GM18907 (cell line): ENCODE measurements at regions not wholly inside any gene's neighbourhood (a gene's known extent, or its start where the extent isn't known, plus 50 kb on each side); places are given as distances from the start of the nearest gene placed in this dataset.
"Not testable (repeated sequence)": the region's sequence is repeated elsewhere in the genome, so short reads cannot be mapped to it uniquely, and the experiment has no call there.

Experiments
- ATAC-seq: cut with Tn5 transposase; IDR thresholded peaks from one replicate; pipeline ENCODE4 v1.9.1; 2021; ENCODE audit warnings: mild to moderate bottlenecking, moderate library complexity; ENCODE audit not compliant: unreplicated experiment

DNA sequence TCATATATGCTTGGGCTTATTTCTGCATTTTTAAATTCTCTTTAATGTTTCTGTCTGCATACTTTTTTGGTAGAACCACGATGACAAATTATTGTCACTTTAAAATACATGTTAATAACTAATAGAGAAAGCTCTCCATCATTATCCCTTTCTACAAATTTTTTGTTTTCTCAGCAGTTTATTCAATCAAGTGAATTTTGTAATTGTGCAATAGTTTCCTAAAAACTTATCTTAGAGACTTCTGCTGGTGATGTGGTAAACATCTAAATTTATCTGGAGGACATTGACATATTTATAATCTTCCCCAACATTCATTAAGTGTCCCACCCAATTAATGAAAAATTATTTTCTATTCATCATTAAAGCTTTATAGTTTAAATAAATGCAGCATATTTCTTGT, 215.3 kb downstream of the MEX3B start:
- no peak for ATAC-seq

DNA sequence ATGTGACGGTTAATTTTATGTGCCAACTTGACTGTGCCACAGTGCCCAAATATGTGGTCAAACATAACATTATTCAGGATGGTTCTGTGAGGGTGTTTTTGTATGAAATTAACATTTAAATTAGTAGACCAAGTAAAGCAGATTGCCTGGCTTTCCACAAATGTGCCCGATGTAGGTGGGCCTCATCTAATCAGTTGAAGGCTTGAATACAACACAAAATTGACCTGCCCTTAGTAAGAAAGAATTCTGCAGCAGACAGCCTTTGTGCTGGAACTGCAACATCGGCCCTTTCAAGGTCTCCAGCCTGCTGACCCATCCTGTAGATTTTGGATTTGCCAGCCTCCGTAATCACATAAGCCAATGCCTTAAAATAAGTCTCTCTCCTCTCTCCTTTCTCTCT, 215.9 kb downstream of the MEX3B start:
- no peak for ATAC-seq

DNA sequence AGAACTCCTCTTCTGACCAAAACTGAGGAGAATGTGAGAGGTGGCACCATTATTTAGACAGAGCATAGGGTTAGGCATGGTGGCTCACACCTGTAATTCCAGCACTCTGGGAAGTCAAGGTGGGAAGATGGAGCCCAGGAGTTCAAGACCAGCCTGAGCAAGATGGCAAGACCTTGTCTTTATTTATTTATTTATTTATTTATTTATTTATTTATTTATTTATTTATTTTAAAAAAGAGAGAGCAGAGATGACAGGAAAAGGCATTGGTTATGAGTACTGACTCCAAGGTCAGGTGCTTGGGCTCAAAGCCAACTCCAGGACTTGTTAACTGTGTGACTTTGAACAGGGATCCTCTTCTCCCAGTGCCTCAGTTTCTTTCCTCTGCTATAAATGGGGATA, 217.7 kb downstream of the MEX3B start:
- no peak for ATAC-seq

DNA sequence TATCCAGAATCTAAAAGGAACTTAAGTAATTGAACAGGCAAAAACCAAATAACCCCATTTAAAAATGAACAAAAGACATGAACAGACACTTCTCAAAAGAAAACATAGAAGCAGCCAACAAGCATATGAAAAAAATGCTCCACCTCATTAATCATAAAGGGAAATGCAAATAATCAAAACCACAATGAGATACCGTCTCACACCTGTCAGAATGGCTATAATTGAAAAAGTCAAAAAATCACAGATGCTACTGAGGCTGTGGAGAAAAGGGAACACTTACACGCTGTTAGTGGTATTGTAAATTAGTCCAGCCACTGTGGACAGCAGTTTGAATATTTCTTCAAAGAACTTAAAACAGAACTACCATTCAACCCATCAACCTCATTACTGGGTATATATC, 220.7 kb downstream of the MEX3B start:
- ATAC-seq, result no peak

DNA sequence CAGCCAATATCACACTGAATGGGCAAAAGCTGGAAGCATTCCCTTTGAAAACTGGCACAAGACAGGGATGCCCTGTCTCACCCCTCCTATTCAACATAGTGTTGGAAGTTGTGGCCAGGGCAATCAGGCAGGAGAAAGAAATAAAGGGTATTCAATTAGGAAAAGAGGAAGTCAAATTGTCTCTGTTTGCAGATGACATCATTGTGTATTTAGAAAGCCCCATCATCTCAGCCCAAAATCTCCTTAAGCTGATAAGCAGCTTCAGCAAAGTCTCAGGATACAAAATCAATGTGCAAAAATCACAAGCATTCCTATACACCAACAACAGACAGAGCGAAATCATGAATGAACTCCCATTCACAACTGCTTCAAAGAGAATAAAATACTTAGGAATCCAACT, 223.2 kb downstream of the MEX3B start:
- ATAC-seq, result not testable (repeated sequence)

DNA sequence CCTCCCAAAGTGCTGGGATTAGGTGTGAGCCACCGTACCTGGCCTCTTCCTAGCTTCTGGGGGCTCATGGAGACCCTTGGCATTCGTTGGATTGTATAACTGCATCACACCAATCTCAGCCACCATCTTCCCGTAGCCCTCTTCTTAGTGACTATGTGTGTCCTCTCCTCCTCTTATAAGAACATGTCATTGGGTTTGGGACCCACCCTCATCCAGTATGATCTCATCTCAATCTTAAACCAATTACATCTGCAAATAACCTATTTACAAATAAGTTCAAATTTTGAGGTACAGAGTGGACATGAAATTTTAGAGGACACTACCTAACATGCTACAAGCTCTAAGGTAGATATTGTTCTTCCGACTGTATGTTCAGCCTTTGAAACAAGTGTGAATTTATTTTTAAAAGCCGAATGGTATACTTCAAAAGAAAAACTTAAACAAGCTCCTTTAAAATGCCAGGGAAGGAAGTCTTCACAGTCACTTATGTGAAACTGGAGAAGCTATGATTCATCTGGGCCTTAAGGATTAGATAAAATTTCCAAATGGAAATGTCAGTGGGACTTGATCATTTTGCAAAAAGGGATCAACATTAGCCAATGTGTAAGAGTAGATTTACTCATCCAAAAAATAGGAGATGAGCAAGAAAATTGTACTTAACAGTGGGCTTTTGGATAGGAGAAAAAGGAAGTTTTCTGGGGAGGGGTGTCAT, 225.7 kb downstream of the MEX3B start:
- no peak for ATAC-seq

DNA sequence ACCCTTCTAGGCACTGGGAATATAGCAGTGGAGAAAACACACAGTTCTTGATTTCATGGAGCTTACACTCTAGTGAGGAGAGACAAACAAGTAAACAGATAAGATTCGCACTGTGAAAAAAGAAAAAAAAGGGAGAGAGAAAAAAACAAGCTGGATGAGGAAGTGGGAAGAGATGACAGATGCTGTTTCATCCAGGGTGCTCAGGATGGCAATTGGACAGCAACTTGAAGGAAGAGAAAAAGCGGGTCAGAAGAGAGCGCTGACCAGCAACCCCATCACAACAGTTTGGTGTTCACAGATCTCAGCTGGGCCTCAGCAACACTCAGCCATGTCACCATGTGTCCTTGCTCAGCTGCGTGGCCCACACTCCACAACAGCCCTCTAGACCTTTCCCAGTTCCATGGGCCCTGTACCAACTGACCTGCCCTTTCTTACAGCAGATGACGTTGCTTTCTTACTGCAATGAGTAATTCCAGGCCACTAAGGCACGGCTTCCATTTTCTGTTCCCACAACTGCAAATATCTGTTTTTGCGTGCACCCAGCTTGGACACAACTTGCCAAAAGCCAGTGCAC, 230.8 kb downstream of the MEX3B start:
- no peak for ATAC-seq

DNA sequence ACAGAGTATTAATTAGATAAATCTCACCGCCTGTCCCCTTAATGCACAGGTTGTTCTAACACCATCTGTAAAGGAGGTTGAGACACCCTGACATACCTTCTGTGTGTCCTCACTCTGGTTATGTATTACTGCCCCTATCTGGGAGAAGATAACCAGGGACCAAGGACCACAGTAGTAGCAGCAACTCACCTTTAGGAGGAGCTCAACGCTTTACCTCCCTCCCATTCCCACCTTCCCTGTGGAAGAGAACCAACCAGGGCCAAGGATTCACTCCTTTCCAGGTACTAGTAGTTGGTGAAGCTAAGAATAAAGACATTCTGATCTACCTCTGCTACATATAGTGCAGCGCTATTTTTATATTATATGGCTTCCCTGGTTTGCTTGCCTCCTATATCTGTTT, 232.6 kb downstream of the MEX3B start:
- no peak for ATAC-seq

DNA sequence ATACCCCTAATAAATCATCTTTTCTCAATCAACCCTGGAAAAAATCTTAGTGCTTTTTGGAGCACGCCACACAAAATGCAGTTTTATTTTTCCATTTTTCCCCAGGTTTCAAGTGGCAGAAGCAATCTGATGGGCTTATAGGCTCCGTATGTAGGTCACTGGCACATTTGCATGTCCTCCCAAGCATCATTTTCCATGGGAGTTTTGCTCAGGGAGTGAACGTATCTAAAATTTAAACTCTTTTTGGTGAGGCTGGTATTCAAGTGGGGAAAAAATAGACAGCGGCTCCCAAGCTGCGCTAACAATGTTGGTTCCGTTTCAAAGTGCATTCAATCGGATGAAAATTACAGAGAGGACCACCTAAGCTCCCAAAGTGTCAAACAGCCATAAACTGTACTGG, 233.4 kb downstream of the MEX3B start:
- no peak for ATAC-seq

DNA sequence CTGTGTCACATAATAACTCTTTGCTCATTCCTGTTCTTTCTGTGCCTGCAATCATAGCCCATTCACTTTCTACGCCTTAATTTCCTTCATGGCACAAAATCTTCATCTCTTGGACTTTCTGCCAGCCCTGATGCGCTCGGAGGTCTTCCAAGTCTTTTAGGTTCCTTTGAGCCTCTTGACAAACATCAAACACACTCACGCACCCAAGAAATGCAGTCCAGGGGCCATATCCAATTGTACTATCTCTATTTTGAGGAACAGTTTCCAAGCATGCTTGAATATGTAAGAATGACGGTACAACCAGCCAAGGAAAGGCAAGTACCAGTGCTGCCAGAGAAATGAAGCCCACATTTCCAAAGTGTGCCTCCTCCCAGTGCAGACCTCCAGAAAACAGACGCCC, 234.1 kb downstream of the MEX3B start:
- no peak for ATAC-seq

DNA sequence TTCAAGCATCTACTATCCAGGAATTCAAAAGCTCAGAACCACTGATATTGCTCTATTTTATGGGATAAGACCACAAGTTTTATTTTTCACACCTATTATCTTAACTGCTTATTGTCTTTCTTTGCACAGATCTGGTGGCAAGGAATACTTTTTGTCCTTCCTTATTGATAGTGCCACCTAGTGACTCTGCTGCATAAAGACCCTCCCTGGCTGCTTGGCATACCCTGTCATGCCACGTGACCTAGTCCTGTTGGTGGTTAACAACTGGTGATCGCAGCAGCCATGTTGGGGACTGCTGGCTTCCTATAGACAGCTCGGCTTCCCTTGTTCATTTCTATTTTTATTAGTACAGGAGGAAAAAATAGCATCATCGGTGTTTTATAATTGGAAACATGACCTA, 236.3 kb downstream of the MEX3B start:
- no peak for ATAC-seq

DNA sequence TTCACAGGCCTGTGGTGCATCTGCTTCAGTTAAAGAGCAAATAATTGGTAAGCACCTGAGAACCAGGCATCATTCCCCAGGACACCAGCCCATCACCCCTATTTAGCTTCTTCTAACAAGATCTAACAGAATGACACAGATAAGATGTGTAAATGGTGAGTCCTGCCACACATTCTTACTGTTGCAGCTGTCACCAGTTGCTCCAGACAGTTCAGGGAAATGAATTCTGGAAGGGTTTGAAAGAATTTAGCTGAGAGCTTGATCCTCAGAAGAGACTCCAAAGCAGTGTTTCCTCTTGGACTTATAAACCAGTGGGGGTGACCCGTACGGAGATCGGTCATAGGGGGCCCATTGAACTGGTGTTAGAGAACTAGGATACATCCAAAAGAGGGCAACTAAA, 238.0 kb downstream of the MEX3B start:
- ATAC-seq, result no peak

DNA sequence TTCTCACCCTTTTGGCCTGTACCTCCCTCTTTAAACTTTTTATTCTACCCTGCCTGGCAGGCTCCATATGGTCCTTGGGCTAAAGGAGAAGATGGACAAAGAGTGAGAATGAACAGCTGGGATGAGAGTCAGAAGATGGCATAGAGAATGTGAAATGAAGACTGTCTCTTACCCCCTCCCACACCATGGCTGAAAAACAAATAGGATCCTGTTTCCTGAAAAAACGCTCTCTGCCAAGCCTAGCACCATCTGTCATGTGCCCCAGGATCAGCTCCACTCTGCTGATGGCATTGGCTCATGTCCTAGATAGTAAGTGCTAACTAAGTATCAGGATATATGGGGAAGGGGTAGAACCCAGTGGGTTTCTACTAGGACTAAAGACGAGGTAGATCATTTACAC, 238.6 kb downstream of the MEX3B start:
- no peak for ATAC-seq

DNA sequence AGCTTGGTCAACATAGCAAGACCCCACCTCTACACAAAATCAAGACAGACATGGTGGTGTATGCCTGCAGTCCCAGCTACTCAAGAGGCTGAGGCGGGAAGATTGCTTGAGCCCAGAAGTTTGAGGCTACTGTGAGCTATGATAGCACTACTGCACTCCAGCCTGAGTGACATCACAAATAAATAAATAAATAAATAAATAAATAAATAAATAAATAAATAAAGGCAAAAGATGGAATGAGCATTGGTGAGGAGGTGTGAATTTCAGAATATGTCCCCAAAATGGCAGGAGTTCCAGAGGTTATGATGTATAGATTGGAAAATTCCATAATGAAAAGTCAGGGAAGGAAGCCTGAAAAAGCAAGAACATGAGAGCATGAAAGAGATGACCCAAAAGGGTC, 249.9 kb downstream of the MEX3B start:
- no peak for ATAC-seq

DNA sequence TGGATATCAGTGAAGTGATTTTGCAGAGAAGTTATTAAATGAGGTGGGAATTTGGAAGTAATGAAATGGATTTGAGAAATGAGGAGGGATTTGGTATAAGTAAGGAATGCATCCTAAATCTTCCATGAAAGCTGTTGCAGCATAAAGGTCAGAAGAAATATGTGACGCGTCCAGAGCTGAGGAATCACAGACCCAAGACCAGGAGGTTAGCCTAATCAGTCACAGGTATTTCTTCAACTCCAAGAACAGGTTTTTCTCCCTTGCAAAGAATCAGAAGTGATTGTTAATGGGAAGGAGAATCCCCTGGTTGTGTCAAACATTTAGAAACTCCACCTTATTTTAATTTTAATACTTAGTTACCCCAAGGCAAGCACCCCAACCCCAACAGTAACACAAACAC, 253.2 kb downstream of the MEX3B start:
- no peak for ATAC-seq

DNA sequence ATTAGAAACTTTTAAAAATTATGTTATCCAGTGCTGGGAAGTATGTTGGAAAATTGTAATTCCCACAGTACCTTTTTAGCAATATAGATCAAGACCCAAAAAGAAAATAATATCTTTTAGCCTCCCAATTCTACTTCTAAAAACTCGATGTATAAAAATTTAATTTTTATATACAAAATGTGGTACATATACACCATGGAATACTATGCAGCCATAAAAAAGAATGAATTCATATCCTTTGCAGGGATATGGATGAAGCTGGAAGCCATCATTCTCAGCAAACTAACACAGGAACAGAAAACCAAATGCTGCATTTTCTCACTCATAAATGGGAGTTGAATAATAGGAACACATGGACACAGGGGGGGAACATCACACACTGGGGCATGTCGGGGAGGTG, 254.5 kb downstream of the MEX3B start:
- not testable (repeated sequence) for ATAC-seq

DNA sequence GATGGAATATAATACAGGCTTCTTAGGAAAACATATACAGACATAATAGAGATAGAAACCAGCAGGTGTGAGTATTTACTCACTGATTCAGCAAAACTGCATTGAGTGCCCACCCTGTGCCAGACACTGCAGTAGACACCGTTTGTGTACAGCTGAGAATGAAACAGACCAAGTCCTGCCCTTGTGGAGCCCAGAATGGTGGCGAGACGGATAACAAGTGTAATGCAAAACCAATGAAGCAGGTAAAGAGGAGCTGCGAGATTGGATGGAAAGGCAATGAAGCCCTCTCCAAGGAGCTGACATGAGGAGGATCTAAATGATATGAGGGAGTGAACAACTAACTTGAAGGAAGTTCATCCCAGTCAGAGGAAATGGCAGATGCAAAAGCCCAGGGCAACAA, 256.4 kb downstream of the MEX3B start:
- ATAC-seq, result no peak

DNA sequence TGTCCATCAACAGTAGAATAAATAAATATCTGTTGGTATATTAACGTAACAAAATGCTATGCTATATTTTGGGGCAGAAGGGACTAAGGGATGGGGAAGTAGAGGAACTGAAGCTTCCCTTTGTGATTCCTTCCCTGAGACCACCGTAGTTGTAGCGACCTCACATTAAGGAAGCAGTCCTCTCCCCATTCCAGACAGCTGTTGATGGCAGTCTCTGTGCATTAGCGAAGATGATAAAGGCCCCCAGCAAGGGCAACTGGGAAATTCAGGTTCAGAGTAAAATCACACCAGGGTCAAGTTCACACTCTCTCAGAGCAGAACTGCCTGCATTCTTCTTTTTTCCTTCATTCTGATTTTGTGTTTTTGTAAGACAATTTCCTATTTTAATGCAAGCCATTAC, 259.0 kb downstream of the MEX3B start:
- no peak for ATAC-seq

DNA sequence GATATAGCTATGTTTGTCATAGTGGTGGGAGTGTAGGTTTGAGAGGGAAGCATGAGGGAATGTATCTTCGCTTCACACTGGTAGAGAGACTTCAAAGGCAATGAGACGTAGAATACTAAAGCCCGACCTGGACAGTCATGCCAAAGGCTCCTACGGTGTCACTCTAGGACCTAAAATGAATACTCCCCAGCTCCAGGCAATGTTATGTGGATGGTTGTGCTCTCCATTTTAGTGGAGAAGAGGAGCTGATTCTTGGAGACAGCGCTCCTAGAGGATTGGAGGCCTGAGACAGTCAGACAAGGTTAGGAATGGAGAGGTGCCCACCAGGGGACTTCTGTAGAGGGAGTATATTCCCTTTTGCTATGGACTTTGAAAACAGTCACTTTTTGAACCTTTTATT, 260.1 kb downstream of the MEX3B start:
- no peak for ATAC-seq

DNA sequence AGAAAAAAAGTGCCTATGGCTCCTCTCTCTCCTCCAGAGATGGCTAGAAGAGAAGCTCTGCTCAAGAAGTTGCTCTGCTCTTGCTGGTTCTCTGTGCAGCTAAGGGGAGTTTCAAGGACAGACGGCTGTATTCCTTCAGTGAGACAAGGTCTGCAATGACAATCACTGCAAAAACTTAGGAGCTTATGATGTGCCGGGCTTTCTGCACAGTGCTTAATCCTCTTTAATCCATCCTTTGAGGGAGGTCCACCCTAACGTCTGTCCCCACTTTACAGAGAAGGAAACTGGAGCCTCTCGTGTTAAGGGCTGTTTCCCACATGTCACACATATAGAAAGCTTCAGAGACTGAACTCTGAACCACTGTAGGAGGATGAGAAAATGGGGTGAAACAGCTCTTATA, 260.6 kb downstream of the MEX3B start:
- no peak for ATAC-seq

DNA sequence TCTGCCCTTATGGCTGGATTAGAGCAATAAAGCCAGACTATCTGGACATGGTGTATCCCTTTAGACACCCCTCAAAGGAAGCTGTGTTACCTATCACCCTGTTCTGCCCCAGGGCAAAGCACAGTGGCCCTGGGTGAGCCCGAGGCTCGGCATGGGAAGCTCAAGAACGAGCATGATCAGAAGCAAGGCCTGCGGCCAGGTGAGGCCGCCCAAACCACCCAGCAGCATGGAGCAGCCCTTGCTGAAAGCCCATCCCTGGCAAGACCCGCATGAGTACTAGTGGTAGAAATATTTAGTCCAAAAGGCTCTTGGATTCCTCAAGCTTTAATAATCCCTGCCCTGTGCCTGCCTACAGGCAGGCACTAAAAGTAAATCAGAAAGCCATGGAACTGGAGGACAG, 261.1 kb downstream of the MEX3B start:
- no peak for ATAC-seq

DNA sequence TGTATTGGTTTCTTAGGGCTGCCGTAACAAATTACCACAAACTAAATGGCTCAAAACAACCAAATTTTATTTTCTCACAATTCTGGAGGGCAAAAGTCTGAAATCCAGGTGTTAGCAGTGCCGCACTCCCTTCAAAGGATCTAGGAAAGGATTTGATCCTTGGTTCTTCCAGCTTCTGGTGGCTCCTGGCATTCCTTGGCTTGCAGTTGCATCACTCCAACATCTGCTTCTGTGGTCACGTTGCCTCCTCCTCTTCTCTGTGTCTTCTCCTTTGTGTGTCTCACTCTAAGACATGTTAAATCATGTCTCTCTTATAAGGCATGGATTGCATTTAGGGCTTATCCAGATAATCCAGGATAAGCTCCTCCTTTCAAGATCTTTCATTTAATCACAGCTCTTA, 262.2 kb downstream of the MEX3B start:
- no peak for ATAC-seq

DNA sequence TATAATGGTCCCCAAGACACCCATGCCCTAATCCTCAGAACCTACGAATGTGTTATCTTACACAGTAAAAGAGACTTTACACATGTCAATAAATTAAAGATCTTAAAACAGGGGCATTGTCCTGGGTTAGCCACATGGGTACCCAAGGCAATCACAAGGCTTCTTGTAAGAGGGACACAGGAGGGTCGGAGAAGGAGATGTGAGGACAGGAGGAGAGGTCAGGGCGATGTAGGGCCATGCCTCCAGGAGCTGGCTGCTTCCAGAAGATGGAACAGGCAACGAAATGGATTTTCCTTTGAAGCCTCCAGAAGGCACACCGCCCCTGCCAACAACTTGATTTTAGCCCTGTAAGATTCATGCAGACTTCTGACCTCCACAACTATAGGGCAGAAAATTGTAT, 262.7 kb downstream of the MEX3B start:
- ATAC-seq, result no peak
